Astrocyte of the spinal cord (primary cell): ENCODE measurements at regions not wholly inside any gene's neighbourhood (a gene's known extent, or its start where the extent isn't known, plus 50 kb on each side); places are given as distances from the start of the nearest gene placed in this dataset.
"Not testable (repeated sequence)": the region's sequence is repeated elsewhere in the genome, so short reads cannot be mapped to it uniquely, and the experiment has no call there.

Experiments
- DNase-seq: peaks from one replicate; pipeline ENCODE4 v3.0.0; 2011; ENCODE audit warnings: low read depth, low spot score
- H3K4me3 ChIP-seq: 2 replicates; pipeline ENCODE4 v1.5.1; 2011; ENCODE audit warnings: low read depth, mild to moderate bottlenecking, low read length, moderate library complexity
- in situ Hi-C: cut with HindIII; loops from 2 replicates; pipeline ENCODE4 v1.10.0; 2017; ENCODE audit warnings: low sequenced_read_pairs
- TF ChIP-seq, protein P1 (sequence below): IDR thresholded peaks from 2 replicates; pipeline ENCODE4 v1.5.1; 2012; ENCODE audit warnings: low read depth, mild to moderate bottlenecking, low read length, inconsistent platforms

DNA sequence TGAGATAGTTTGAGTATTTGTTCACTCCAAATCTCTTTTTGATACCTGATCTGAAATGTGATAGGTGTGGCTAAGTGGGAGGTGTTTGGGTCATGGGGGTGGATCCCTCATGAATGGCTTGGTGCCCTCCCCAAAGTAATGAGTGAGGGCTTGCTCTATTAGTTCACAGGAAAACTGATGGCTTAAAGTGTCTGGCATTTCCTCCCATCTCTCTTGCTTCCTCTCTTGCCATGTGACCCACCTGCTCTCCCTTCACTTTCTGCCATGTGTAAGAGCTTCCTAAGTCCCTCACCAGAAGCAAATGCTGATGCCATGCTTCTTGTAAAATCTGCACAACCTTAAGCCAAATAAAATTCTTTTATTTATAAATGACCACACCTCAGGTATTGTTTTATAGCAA, 61.1 kb downstream of the MAD2L1 start:
- no peak overlapping the region for H3K4me3 ChIP-seq
- no peak for DNase-seq
- TF ChIP-seq, protein P1, sequence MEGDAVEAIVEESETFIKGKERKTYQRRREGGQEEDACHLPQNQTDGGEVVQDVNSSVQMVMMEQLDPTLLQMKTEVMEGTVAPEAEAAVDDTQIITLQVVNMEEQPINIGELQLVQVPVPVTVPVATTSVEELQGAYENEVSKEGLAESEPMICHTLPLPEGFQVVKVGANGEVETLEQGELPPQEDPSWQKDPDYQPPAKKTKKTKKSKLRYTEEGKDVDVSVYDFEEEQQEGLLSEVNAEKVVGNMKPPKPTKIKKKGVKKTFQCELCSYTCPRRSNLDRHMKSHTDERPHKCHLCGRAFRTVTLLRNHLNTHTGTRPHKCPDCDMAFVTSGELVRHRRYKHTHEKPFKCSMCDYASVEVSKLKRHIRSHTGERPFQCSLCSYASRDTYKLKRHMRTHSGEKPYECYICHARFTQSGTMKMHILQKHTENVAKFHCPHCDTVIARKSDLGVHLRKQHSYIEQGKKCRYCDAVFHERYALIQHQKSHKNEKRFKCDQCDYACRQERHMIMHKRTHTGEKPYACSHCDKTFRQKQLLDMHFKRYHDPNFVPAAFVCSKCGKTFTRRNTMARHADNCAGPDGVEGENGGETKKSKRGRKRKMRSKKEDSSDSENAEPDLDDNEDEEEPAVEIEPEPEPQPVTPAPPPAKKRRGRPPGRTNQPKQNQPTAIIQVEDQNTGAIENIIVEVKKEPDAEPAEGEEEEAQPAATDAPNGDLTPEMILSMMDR = no peak
- in situ Hi-C loops = no loop called here

DNA sequence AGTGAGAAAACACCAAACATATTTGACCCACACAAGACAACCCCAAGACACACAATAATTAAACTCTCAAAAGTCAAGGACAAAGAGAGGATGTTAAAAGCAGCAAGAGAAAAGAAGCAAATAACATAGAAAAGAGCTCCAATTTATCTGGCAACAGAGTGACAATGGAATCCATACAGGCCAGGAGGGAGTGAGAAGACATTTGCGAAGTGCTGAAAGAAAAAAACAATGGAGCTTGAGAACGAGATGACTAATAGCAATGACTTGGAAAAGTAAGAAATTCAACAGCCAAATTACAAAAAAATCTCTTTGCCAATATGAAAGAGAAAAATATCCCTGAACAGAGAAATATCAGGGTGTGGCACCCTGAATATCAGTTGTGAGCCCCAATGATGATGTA, 61.6 kb downstream of the MAD2L1 start:
- in situ Hi-C loops = no loop called here
- DNase-seq = no peak
- TF ChIP-seq, protein P1 = no peak
- H3K4me3 ChIP-seq = no peak overlapping the region

DNA sequence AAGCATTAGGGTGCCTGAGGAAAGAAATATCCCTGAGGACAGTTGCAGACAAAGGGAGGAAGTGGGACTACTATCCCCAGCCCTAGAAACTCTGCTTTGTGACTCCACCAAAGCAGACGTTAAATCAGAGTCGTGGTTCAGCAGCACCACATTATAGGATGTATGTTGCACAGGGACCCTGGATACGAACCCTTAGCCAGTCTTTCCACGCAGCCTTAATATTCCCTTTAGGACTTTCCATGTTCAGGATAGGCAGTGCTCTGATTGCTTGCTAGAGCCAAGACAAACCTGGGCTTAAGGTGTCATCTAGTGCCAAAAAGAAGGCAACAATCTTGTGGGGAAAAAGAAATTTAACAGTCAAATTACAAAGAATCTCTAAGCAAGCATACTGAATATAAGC, 62.6 kb downstream of the MAD2L1 start:
- DNase-seq = no peak
- in situ Hi-C loops = no loop called here
- TF ChIP-seq, protein P1 = no peak
- H3K4me3 ChIP-seq = no peak overlapping the region

DNA sequence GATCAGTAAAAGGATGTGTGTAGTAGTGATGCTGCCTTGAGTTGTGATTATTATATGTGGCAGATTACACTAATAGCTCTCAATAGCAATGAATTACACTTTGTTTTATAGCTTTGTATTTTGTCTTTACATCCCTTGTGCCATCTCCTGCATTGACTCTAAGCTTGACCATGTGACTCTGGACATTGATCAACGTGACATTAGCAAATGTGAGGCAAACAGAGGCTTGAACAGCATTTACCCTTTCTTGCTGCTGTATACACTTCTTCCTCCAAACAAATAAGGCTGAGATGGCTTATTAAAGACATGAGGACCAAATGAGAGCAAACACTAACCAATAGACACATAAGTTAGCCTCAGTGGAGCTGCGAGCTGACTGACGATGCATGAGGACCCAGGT, 63.5 kb downstream of the MAD2L1 start:
- TF ChIP-seq, protein P1 = no peak
- in situ Hi-C loops = no loop called here
- no peak for DNase-seq
- H3K4me3 ChIP-seq = no peak overlapping the region

DNA sequence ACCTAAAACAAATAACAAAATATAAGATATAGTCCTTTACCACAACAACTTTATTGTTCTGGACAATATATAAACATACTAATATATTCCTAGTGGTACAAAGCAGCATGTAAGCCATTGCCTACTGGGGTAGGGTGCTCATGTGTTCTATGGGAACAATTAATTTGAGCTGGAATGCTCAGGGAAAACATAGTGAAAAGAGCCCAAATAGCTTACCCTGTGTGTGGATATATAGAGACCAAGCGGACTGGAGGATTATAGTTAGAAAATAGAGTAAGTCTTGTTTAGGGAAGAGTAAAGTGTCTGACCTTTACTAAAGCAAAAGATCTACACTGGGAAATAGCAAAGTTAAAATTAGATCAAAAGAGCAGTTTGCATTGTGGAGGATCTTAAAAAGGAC, 64.8 kb downstream of the MAD2L1 start:
- H3K4me3 ChIP-seq = no peak overlapping the region
- in situ Hi-C loops = no loop called here
- no peak for DNase-seq
- TF ChIP-seq, protein P1 = no peak

DNA sequence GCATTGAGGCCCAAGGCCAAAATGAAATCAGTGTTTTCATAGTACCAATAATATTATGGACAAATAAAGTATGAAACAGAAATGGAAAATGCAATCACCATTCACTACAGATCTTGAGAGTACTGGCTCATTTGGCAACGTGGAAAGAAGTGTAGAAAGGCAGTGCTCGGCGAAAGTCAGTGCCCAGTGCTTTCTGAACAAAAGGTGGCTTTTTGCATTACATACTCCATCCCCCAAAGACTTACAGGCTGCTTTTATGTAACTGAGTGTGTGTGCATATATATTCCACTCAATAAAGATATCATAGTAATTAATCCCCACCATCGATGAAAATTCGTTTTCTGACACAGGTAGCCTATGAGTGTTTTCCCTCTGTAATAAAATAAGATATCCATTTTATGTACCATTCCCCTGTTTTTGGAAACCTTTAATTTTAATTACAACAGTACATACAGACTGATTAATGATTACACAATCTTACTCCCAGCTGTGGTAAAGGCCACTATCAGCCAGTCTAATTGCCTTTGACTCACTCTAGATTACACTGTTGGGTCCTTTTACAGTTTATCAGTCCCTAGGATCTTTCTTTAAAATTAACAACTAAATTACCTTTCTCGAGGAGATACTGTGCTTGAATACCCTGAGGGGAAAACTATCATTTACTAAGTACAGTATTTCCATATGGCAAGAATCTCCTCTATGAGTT, 65.9 kb downstream of the MAD2L1 start:
- TF ChIP-seq, protein P1 = no peak
- no peak for DNase-seq
- in situ Hi-C loops = no loop called here
- no peak overlapping the region for H3K4me3 ChIP-seq

DNA sequence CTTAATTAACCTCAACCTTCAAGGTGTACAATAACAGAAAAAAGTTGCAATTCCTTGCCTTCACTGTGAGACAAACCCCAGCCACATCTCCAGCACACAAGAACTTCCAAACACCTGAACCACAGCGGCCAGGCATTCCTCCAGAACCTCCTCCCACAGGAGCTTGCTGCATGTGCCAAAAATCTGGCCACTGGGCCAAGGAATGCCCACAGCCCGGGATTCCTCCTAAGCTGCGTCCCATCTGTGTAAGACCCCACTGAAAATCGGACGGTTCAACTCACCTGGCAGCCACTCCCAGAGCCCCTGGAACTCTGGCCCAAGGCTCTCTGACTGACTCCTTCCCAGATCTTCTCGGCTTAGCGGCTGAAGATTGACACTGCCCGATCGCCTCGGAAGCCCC, 70.6 kb downstream of the MAD2L1 start:
- H3K4me3 ChIP-seq, DNase-seq, in situ Hi-C loops: not testable (repeated sequence)
